HL-60 (cell line): ENCODE measurements at regions not wholly inside any gene's neighbourhood (a gene's known extent, or its start where the extent isn't known, plus 50 kb on each side); places are given as distances from the start of the nearest gene placed in this dataset.

Experiments
- DNase-seq, 2 experiments: peaks; one replicate each; pipeline ENCODE4 v3.0.0-alpha.2; 2010 to 2020; ENCODE audit warnings: low read depth in 1 of 2, low spot score in 1 of 2
- H3K27ac ChIP-seq: fragments of 250-450 bp; sonication (Bioruptor Pico); replicated peaks from 2 replicates; pipeline ENCODE4 v1.5.1; 2020; ENCODE audit warnings: mild to moderate bottlenecking, moderate library complexity
- H3K27me3 ChIP-seq: fragments of 250-450 bp; sonication (Bioruptor Pico); 2 replicates; pipeline ENCODE4 v1.5.1; 2021; ENCODE audit warnings: mild to moderate bottlenecking, moderate library complexity; ENCODE audit not compliant: insufficient read depth, poor library complexity, severe bottlenecking
- H3K4me3 ChIP-seq: replicated peaks from 2 replicates; pipeline ENCODE4 v1.5.1; 2011; ENCODE audit warnings: mild to moderate bottlenecking, control low read depth, low read length; ENCODE audit not compliant: insufficient read depth
- CTCF ChIP-seq: IDR thresholded peaks from one replicate; pipeline ENCODE4 v1.5.1; 2011; ENCODE audit warnings: low read length, control low read depth, inconsistent platforms; ENCODE audit not compliant: insufficient read depth
- GABPA ChIP-seq: IDR thresholded peaks from 2 replicates; pipeline ENCODE4 v1.6.1; 2012; ENCODE audit warnings: low read depth
- POLR2AphosphoS5 ChIP-seq: IDR thresholded peaks from 2 replicates; pipeline ENCODE4 v1.6.1; 2012; ENCODE audit warnings: low read depth
- REST ChIP-seq: IDR thresholded peaks from 2 replicates; pipeline ENCODE4 v1.6.1; 2012; ENCODE audit warnings: low read depth; ENCODE audit not compliant: insufficient replicate concordance
- SPI1 ChIP-seq: IDR thresholded peaks from 2 replicates; pipeline ENCODE4 v1.6.1; 2012; ENCODE audit warnings: low read depth, mild to moderate bottlenecking, borderline replicate concordance

- no peak for DNase-seq
- no peak overlapping the region for H3K27ac ChIP-seq
- no peak overlapping the region for H3K4me3 ChIP-seq
- TF ChIP-seq SPI1 (no peak), GABPA (no peak), CTCF (no peak), REST (no peak), POLR2AphosphoS5 (no peak)
- no peaks in the 10 kb centered on the region for H3K27me3 ChIP-seq
These were observed 63.7 kb downstream of the FOXL1 start for GRCh38 chr16:86642087-86642486.

- TF ChIP-seq CTCF (no peak), REST (no peak), GABPA (no peak)
- DNase-seq = no peak
- Histone ChIP-seq H3K4me3 (no peak overlapping the region), H3K27me3 (no peaks in the 10 kb centered on the region), H3K27ac (no peak overlapping the region)
These were observed 65.3 kb downstream of the FOXL1 start for GRCh38 chr16:86643671-86644070.

- no peak overlapping the region for H3K4me3 ChIP-seq
- no peak overlapping the region for H3K27ac ChIP-seq
- no peaks in the 10 kb centered on the region for H3K27me3 ChIP-seq
- no peak for DNase-seq
- TF ChIP-seq POLR2AphosphoS5 = no peak
- no peak for TF ChIP-seq CTCF
- no peak for TF ChIP-seq REST
- no peak for TF ChIP-seq GABPA
- TF ChIP-seq SPI1 = no peak
These were observed 69.2 kb downstream of the FOXL1 start for GRCh38 chr16:86647561-86647960.
